ENCODE measurements at regions not wholly inside any gene's neighbourhood (a gene's known extent, or its start where the extent isn't known, plus 50 kb on each side); places are given as distances from the start of the nearest gene placed in this dataset.

DNA sequence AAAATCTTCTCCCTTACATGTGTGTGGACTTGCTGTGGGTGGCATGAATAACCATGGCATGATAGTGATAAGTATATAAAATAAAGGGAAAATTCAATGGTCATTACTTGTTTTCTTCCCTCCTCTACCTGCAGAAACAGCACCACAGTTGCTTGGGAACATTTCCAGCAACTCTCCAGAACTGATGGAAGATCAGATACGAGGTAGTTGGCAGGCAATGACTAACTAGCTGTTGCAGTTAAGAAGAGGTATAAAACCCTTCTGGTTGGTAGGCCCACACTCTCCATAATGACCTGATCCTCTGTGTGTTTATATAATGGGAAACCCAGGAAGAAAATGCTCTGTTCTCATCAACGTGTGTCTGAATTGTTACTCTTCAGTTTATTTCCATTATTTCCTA lies 185.9 kb downstream of the SYK start:
- TF ChIP-seq, protein P1, sequence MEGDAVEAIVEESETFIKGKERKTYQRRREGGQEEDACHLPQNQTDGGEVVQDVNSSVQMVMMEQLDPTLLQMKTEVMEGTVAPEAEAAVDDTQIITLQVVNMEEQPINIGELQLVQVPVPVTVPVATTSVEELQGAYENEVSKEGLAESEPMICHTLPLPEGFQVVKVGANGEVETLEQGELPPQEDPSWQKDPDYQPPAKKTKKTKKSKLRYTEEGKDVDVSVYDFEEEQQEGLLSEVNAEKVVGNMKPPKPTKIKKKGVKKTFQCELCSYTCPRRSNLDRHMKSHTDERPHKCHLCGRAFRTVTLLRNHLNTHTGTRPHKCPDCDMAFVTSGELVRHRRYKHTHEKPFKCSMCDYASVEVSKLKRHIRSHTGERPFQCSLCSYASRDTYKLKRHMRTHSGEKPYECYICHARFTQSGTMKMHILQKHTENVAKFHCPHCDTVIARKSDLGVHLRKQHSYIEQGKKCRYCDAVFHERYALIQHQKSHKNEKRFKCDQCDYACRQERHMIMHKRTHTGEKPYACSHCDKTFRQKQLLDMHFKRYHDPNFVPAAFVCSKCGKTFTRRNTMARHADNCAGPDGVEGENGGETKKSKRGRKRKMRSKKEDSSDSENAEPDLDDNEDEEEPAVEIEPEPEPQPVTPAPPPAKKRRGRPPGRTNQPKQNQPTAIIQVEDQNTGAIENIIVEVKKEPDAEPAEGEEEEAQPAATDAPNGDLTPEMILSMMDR (IDR thresholded peaks at IDR 0.05): no peak
- TF ChIP-seq ZFX (IDR thresholded peaks at IDR 0.05; ENCODE audit: borderline replicate concordance): no peak

Measured in 22Rv1 (cell line).